Neutrophil (primary cell): ENCODE measurements at regions not wholly inside any gene's neighbourhood (a gene's known extent, or its start where the extent isn't known, plus 50 kb on each side); places are given as distances from the start of the nearest gene placed in this dataset.
"Not testable (repeated sequence)": the region's sequence is repeated elsewhere in the genome, so short reads cannot be mapped to it uniquely, and the experiment has no call there.

Experiments
- H3K27ac ChIP-seq: fragments of 200-600 bp; sonication (generic); 2 replicates; pipeline ENCODE4 v1.5.1; 2016; ENCODE audit warnings: mild to moderate bottlenecking, moderate library complexity
- H3K27me3 ChIP-seq: fragments of 200-600 bp; sonication (generic); 2 replicates; pipeline ENCODE4 v1.6.0; 2016; ENCODE audit warnings: mild to moderate bottlenecking
- H3K36me3 ChIP-seq: fragments of 200-600 bp; sonication (generic); 2 replicates; pipeline ENCODE4 v1.5.1; 2017
- H3K4me1 ChIP-seq, 2 experiments: fragments of 200-600 bp in 1 of 2; sonication (generic) in 1 of 2; 1 replicate in 1 of 2; 2 replicates in 1 of 2; pipeline versions ENCODE4 v1.5.1 to v1.6.1; 2013 to 2016; ENCODE audit warnings: low read depth in 1 of 2, low read length in 1 of 2, mild to moderate bottlenecking in 1 of 2, moderate library complexity in 1 of 2; ENCODE audit not compliant: control insufficient read depth in 1 of 2, insufficient read depth in 1 of 2
- H3K4me3 ChIP-seq, 2 experiments: fragments of 200-600 bp in 1 of 2; sonication (generic) in 1 of 2; 1 replicate in 1 of 2; 2 replicates in 1 of 2; pipeline ENCODE4 v1.5.1; 2013 to 2016; ENCODE audit warnings: low read depth in 1 of 2, low read length in 1 of 2, mild to moderate bottlenecking in 1 of 2, moderate library complexity in 1 of 2
- H3K9me3 ChIP-seq: fragments of 200-600 bp; sonication (generic); 2 replicates; pipeline ENCODE4 v1.5.1; 2016

GRCh38 chr1:148246258-148246861 lies 94.3 kb upstream of the NBPF11 start:
- peaks cover 14% of the 10 kb centered on the region for H3K27me3 ChIP-seq
- H3K36me3 ChIP-seq, H3K27ac ChIP-seq, H3K9me3 ChIP-seq, H3K4me3 ChIP-seq, H3K4me1 ChIP-seq: not testable (repeated sequence)

GRCh38 chr1:148245843-148246242 lies 93.8 kb upstream of the NBPF11 start:
- not testable (repeated sequence) for H3K9me3 ChIP-seq, H3K27ac ChIP-seq, H3K4me3 ChIP-seq, H3K36me3 ChIP-seq, H3K4me1 ChIP-seq
- peaks cover 14% of the 10 kb centered on the region for H3K27me3 ChIP-seq

- not testable (repeated sequence) for H3K27ac ChIP-seq, H3K9me3 ChIP-seq, H3K36me3 ChIP-seq, H3K4me3 ChIP-seq, H3K4me1 ChIP-seq
- peaks cover 14% of the 10 kb centered on the region for H3K27me3 ChIP-seq
Observed at GRCh38 chr1:148245443-148245842, 93.4 kb upstream of the NBPF11 start.

GRCh38 chr1:148233250-148233649 lies 81.2 kb upstream of the NBPF11 start:
- not testable (repeated sequence) for H3K9me3 ChIP-seq, H3K4me3 ChIP-seq, H3K27me3 ChIP-seq, H3K27ac ChIP-seq, H3K4me1 ChIP-seq, H3K36me3 ChIP-seq

- H3K36me3 ChIP-seq, H3K9me3 ChIP-seq, H3K4me1 ChIP-seq, H3K27ac ChIP-seq, H3K4me3 ChIP-seq, H3K27me3 ChIP-seq: not testable (repeated sequence)
Observed at GRCh38 chr1:148228846-148229245, 76.8 kb upstream of the NBPF11 start.

- not testable (repeated sequence) for H3K36me3 ChIP-seq, H3K9me3 ChIP-seq, H3K4me1 ChIP-seq, H3K4me3 ChIP-seq, H3K27me3 ChIP-seq, H3K27ac ChIP-seq
Observed at GRCh38 chr1:148222399-148223159, 70.5 kb upstream of the NBPF11 start.

- not testable (repeated sequence) for H3K27ac ChIP-seq, H3K36me3 ChIP-seq, H3K27me3 ChIP-seq, H3K4me3 ChIP-seq, H3K9me3 ChIP-seq, H3K4me1 ChIP-seq
Observed at GRCh38 chr1:148221593-148221992, 69.5 kb upstream of the NBPF11 start.

GRCh38 chr1:148219229-148219628 lies 67.1 kb upstream of the NBPF11 start:
- H3K4me1 ChIP-seq, H3K27ac ChIP-seq, H3K36me3 ChIP-seq, H3K27me3 ChIP-seq, H3K9me3 ChIP-seq, H3K4me3 ChIP-seq: not testable (repeated sequence)

GRCh38 chr1:148211191-148211590 lies 59.1 kb upstream of the NBPF11 start:
- not testable (repeated sequence) for H3K36me3 ChIP-seq, H3K4me3 ChIP-seq, H3K9me3 ChIP-seq

GRCh38 chr1:148210624-148211023 lies 58.5 kb upstream of the NBPF11 start:
- not testable (repeated sequence) for H3K9me3 ChIP-seq, H3K4me3 ChIP-seq, H3K36me3 ChIP-seq, H3K27ac ChIP-seq, H3K4me1 ChIP-seq, H3K27me3 ChIP-seq

More at GRCh38 chr1:148211191-148211590, 59.1 kb upstream of the NBPF11 start:
- H3K4me1 ChIP-seq, H3K27me3 ChIP-seq, H3K27ac ChIP-seq: not testable (repeated sequence)

GRCh38 chr1:148210166-148210565 lies 58.1 kb upstream of the NBPF11 start:
- H3K4me1 ChIP-seq, H3K27me3 ChIP-seq, H3K27ac ChIP-seq, H3K36me3 ChIP-seq, H3K4me3 ChIP-seq, H3K9me3 ChIP-seq: not testable (repeated sequence)

- H3K27ac ChIP-seq, H3K27me3 ChIP-seq, H3K36me3 ChIP-seq, H3K9me3 ChIP-seq, H3K4me3 ChIP-seq, H3K4me1 ChIP-seq: not testable (repeated sequence)
Observed at GRCh38 chr1:148202013-148202412, 49.9 kb upstream of the NBPF11 start.
